H1 (cell line): ENCODE measurements at regions not wholly inside any gene's neighbourhood (a gene's known extent, or its start where the extent isn't known, plus 50 kb on each side); places are given as distances from the start of the nearest gene placed in this dataset.

ENCODE experiments used
- CTCF ChIA-PET: fragments of 300-600 bp; sonication (Branson Sonifier 250); formaldehyde crosslinking; loops from one replicate; lab custom pipeline; 2021; ENCODE audit not compliant: partially characterized antibody; lab: Charles Lee
- POLR2A ChIA-PET: fragments of 300-600 bp; sonication (Branson Sonifier 250); formaldehyde crosslinking; loops from one replicate; lab custom pipeline; 2021; ENCODE audit warnings: inconsistent platforms; ENCODE audit not compliant: partially characterized antibody; lab: Charles Lee
- DNase-seq, 2 experiments: peaks; one replicate each; pipeline versions ENCODE4 v3.0.0 to v3.0.0-alpha.2; 2010 to 2022; ENCODE audit warnings: low spot score in 2 of 2, low read depth in 1 of 2, mixed read lengths in 1 of 2
- FAIRE-seq: peaks from 2 replicates; lab custom pipeline; 2011; peaks lifted over from hg19 to GRCh38; lab: Jason Lieb, UNC
- H2AFZ ChIP-seq: 2 replicates; pipeline ENCODE4 v1.8.1; 2012; ENCODE audit warnings: low read length, inconsistent platforms
- H2AK5ac ChIP-seq: 2 replicates; pipeline ENCODE4 v1.6.1; 2013; ENCODE audit warnings: low read depth, low read length
- H2BK120ac ChIP-seq: replicated peaks from 2 replicates; pipeline ENCODE3; 2013; ENCODE audit warnings: low read depth, low read length, inconsistent platforms
- H2BK12ac ChIP-seq: 2 replicates; pipeline ENCODE4 v1.6.1; 2013; ENCODE audit warnings: low read depth, low read length
- H2BK15ac ChIP-seq: 2 replicates; pipeline ENCODE4 v1.6.1; 2013; ENCODE audit warnings: low read length
- H2BK20ac ChIP-seq: 2 replicates; pipeline ENCODE4 v1.6.1; 2013; ENCODE audit warnings: low read length
- H2BK5ac ChIP-seq: 2 replicates; pipeline ENCODE4 v1.6.1; 2013; ENCODE audit warnings: low read depth, low read length
- H3K14ac ChIP-seq: 2 replicates; pipeline ENCODE4 v1.6.1; 2013; ENCODE audit warnings: inconsistent platforms; ENCODE audit not compliant: insufficient read length
- H3K18ac ChIP-seq: 2 replicates; pipeline ENCODE4 v1.6.1; 2013; ENCODE audit warnings: low read length; ENCODE audit errors: extremely low read depth
- H3K23ac ChIP-seq: 2 replicates; pipeline ENCODE4 v1.6.1; 2013; ENCODE audit warnings: inconsistent platforms; ENCODE audit not compliant: insufficient read length
- H3K23me2 ChIP-seq: 2 replicates; pipeline ENCODE4 v1.6.1; 2013; ENCODE audit warnings: low read depth, low read length
- H3K27ac ChIP-seq: 2 replicates; pipeline ENCODE4 v1.6.1; 2011; ENCODE audit warnings: low read depth, low read length, inconsistent platforms
- H3K27me3 ChIP-seq, 4 experiments: replicated peaks in 1 of 4; 1 replicate in 1 of 4; 2 replicates in 3 of 4; pipeline versions ENCODE4 v1.6.1 to v1.8.1; 2011 to 2013; ENCODE audit warnings: low read length in 3 of 4, mild to moderate bottlenecking in 3 of 4, inconsistent platforms in 2 of 4, mixed read lengths in 2 of 4, moderate library complexity in 1 of 4; ENCODE audit not compliant: control insufficient read depth in 3 of 4, insufficient read depth in 3 of 4; ENCODE audit errors: extremely low read depth in 1 of 4
- H3K36me3 ChIP-seq, 4 experiments: 2 replicates each; pipeline versions ENCODE4 v1.6.1 to v1.8.1; 2011 to 2013; ENCODE audit warnings: mild to moderate bottlenecking in 4 of 4, low read length in 3 of 4, moderate library complexity in 2 of 4, control low read depth in 1 of 4, inconsistent platforms in 1 of 4; ENCODE audit not compliant: insufficient read depth in 4 of 4, control insufficient read depth in 2 of 4
- H3K4ac ChIP-seq: replicated peaks from 2 replicates; pipeline ENCODE3; 2013; ENCODE audit warnings: low read length, low read depth, mixed read lengths, inconsistent platforms; ENCODE audit not compliant: insufficient read length
- H3K4me1 ChIP-seq, 4 experiments: replicated peaks in 1 of 4; 1 replicate in 1 of 4; 2 replicates in 3 of 4; pipeline versions ENCODE4 v1.6.1 to v1.8.1; 2011 to 2013; ENCODE audit warnings: low read length in 3 of 4, inconsistent platforms in 2 of 4, mixed read lengths in 1 of 4; ENCODE audit not compliant: insufficient read depth in 4 of 4, control insufficient read depth in 3 of 4
- H3K4me2 ChIP-seq, 2 experiments: 2 replicates each; pipeline versions ENCODE4 v1.6.1 to v1.8.1; 2011 to 2013; ENCODE audit warnings: low read depth in 2 of 2, low read length in 2 of 2, control low read depth in 1 of 2, inconsistent platforms in 1 of 2, mild to moderate bottlenecking in 1 of 2; ENCODE audit not compliant: insufficient read depth in 1 of 2
- H3K4me3 ChIP-seq, 4 experiments: fragments of 200-600, 300-600 bp in 1 of 4; sonication (generic), shearing (Covaris generic), sonication (Bioruptor Twin) in 1 of 4; 2 replicates each; pipeline versions ENCODE4 v1.5.1 to v1.8.1; 2011 to 2016; ENCODE audit warnings: low read length in 4 of 4, low read depth in 3 of 4, control low read depth in 2 of 4, inconsistent platforms in 2 of 4, mild to moderate bottlenecking in 2 of 4, mixed read lengths in 1 of 4, moderate library complexity in 1 of 4; ENCODE audit not compliant: insufficient read depth in 2 of 4; ENCODE audit errors: extremely low read depth in 1 of 4
- H3K56ac ChIP-seq: replicated peaks from 2 replicates; pipeline ENCODE3; 2013; ENCODE audit warnings: low read depth, mild to moderate bottlenecking, mixed read lengths, low read length, inconsistent platforms; ENCODE audit not compliant: insufficient read length
- H3K79me1 ChIP-seq: 2 replicates; pipeline ENCODE4 v1.6.1; 2013; ENCODE audit warnings: low read depth, low read length, control low read depth
- H3K79me2 ChIP-seq, 2 experiments: 2 replicates each; pipeline versions ENCODE4 v1.6.1 to v1.8.1; 2012 to 2013; ENCODE audit warnings: low read length in 2 of 2, mild to moderate bottlenecking in 2 of 2, inconsistent platforms in 1 of 2; ENCODE audit not compliant: insufficient read depth in 2 of 2, control insufficient read depth in 1 of 2
- H3K9ac ChIP-seq, 4 experiments: replicated peaks in 1 of 4; 1 replicate in 1 of 4; 2 replicates in 3 of 4; pipeline versions ENCODE4 v1.6.1 to v1.8.1; 2011 to 2013; ENCODE audit warnings: low read depth in 3 of 4, low read length in 3 of 4, control low read depth in 2 of 4, mild to moderate bottlenecking in 2 of 4, moderate library complexity in 2 of 4, inconsistent platforms in 1 of 4; ENCODE audit errors: extremely low read depth in 1 of 4
- H3K9me3 ChIP-seq, 2 experiments: 2 replicates each; pipeline versions ENCODE4 v1.6.1 to v1.8.1; 2012 to 2013; ENCODE audit warnings: mild to moderate bottlenecking in 2 of 2, moderate library complexity in 2 of 2, control low read depth in 1 of 2, inconsistent platforms in 1 of 2, low read depth in 1 of 2, low read length in 1 of 2, mixed read lengths in 1 of 2; ENCODE audit not compliant: insufficient read depth in 2 of 2
- H4K20me1 ChIP-seq, 2 experiments: replicated peaks in 1 of 2; 2 replicates each; pipeline versions ENCODE3 to v1.8.1; 2011 to 2013; ENCODE audit warnings: inconsistent platforms in 2 of 2, low read length in 2 of 2, mild to moderate bottlenecking in 1 of 2; ENCODE audit not compliant: insufficient read depth in 2 of 2, control insufficient read depth in 1 of 2
- H4K5ac ChIP-seq: 2 replicates; pipeline ENCODE4 v1.6.1; 2013; ENCODE audit warnings: low read length, low read depth, mixed read lengths, inconsistent platforms; ENCODE audit not compliant: insufficient read length
- H4K8ac ChIP-seq: 2 replicates; pipeline ENCODE4 v1.8.0; 2013; ENCODE audit warnings: mild to moderate bottlenecking, moderate library complexity, low read length, inconsistent platforms; ENCODE audit not compliant: insufficient read depth; ENCODE audit errors: extremely low read depth
- H4K91ac ChIP-seq: replicated peaks from 2 replicates; pipeline ENCODE3; 2013; ENCODE audit warnings: low read length, mixed read lengths, inconsistent platforms; ENCODE audit not compliant: insufficient read length
- BRCA1 ChIP-seq: IDR thresholded peaks from 2 replicates; pipeline ENCODE4 v1.6.1; 2012; ENCODE audit warnings: low read depth, low read length, improper control_type of control experiment
- CREB1 ChIP-seq: IDR thresholded peaks from 2 replicates; pipeline ENCODE4 v1.6.1; 2012; ENCODE audit warnings: inconsistent platforms
- EGR1 ChIP-seq: IDR thresholded peaks from 2 replicates; pipeline ENCODE4 v1.6.1; 2011; ENCODE audit warnings: low read depth, low read length, borderline replicate concordance
- EP300 ChIP-seq, 2 experiments: IDR thresholded peaks; 1 replicate in 1 of 2; 2 replicates in 1 of 2; pipeline ENCODE4 v1.6.1; 2011 to 2012; ENCODE audit warnings: low read depth in 2 of 2, low read length in 2 of 2, mild to moderate bottlenecking in 2 of 2, borderline replicate concordance in 1 of 2, inconsistent platforms in 1 of 2, moderate library complexity in 1 of 2
- GABPA ChIP-seq: IDR thresholded peaks from 2 replicates; pipeline ENCODE4 v1.6.1; 2011; ENCODE audit warnings: mild to moderate bottlenecking, low read length, moderate library complexity, borderline replicate concordance; ENCODE audit not compliant: insufficient read depth
- KDM1A ChIP-seq: fragments of 200-600, 300-600 bp; sonication (generic); IDR thresholded peaks from 2 replicates; pipeline ENCODE4 v1.7.1; 2016; ENCODE audit warnings: mild to moderate bottlenecking, low read length, borderline replicate concordance
- KDM5A ChIP-seq: fragments of 200-600 bp; IDR thresholded peaks from 2 replicates; pipeline ENCODE4 v1.7.1; 2012; ENCODE audit warnings: mild to moderate bottlenecking, low read length, inconsistent platforms, mixed read lengths
- RXRA ChIP-seq: IDR thresholded peaks from 2 replicates; pipeline ENCODE4 v1.6.1; 2011; ENCODE audit warnings: low read depth, mild to moderate bottlenecking, low read length, moderate library complexity; ENCODE audit not compliant: insufficient read depth
- SP2 ChIP-seq: IDR thresholded peaks from 2 replicates; pipeline ENCODE4 v1.6.1; 2012; ENCODE audit warnings: mild to moderate bottlenecking, low read length, inconsistent platforms
- TCF12 ChIP-seq: IDR thresholded peaks from 2 replicates; pipeline ENCODE4 v1.6.1; 2011; ENCODE audit warnings: low read depth, mild to moderate bottlenecking, low read length
- TEAD4 ChIP-seq: IDR thresholded peaks from 2 replicates; pipeline ENCODE4 v1.6.1; 2012; ENCODE audit warnings: low read depth, low read length, inconsistent platforms, mixed read lengths
- USF2 ChIP-seq: IDR thresholded peaks from 2 replicates; pipeline ENCODE4 v1.6.1; 2011; ENCODE audit warnings: low read length, improper control_type of control experiment
- ZNF274 ChIP-seq: IDR thresholded peaks from 2 replicates; pipeline ENCODE4 v1.7.0; 2012; ENCODE audit warnings: low read length, borderline replicate concordance; ENCODE audit errors: extremely low read depth
- TF ChIP-seq, protein P1 (sequence below): IDR thresholded peaks from 2 replicates; pipeline ENCODE4 v1.6.1; 2012; ENCODE audit warnings: low read length, inconsistent platforms

- FAIRE-seq = no peak
- TF ChIP-seq EGR1 (no peak), EP300 (IDR thresholded peaks at IDR 0.05; ENCODE audit: borderline replicate concordance in 1 of 2, low read depth in 2 of 2, low read length in 2 of 2) (no peak), SP2 (no peak), CREB1 (no peak), KDM1A (no peak), RXRA (no peak), USF2 (no peak), TEAD4 (no peak), ZNF274 (no peak), TCF12 (no peak), BRCA1 (no peak), KDM5A (no peak), GABPA (no peak)
- TF ChIP-seq, protein P1, sequence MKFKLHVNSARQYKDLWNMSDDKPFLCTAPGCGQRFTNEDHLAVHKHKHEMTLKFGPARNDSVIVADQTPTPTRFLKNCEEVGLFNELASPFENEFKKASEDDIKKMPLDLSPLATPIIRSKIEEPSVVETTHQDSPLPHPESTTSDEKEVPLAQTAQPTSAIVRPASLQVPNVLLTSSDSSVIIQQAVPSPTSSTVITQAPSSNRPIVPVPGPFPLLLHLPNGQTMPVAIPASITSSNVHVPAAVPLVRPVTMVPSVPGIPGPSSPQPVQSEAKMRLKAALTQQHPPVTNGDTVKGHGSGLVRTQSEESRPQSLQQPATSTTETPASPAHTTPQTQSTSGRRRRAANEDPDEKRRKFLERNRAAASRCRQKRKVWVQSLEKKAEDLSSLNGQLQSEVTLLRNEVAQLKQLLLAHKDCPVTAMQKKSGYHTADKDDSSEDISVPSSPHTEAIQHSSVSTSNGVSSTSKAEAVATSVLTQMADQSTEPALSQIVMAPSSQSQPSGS = no peak
Observed at GRCh38 chr12:4847713-4848112, 62.0 kb upstream of the KCNA1 start.

More at GRCh38 chr12:4847713-4848112, 62.0 kb upstream of the KCNA1 start:
- H3K4me1 ChIP-seq = no peaks in the 10 kb centered on the region
- POLR2A ChIA-PET = no interaction called here
- H3K79me1 ChIP-seq = no peaks in the 10 kb centered on the region
- H3K4me2 ChIP-seq = no peak overlapping the region
- H3K4ac ChIP-seq = no peak overlapping the region
- no peak for DNase-seq
- CTCF ChIA-PET = interaction anchor here (1.0 to 2.5 kb wide), 4 partner anchors 10 to 164 kb away, joined by 3 to 22 read pairs (median 7); no protein-coding TSS in a partner anchor
- no peak overlapping the region for H3K23ac ChIP-seq
- no peak overlapping the region for H3K27ac ChIP-seq
- no peaks in the 10 kb centered on the region; a peak in 1 of 7 replicates for H3K27me3 ChIP-seq
- peaks cover 0 to 1% of the 10 kb centered on the region in 2 experiments for H4K20me1 ChIP-seq
- no peak overlapping the region for H3K4me3 ChIP-seq
- H3K9me3 ChIP-seq = no peaks in the 10 kb centered on the region
- no peak overlapping the region for H4K5ac ChIP-seq
- H2BK15ac ChIP-seq = no peak overlapping the region
- H2BK5ac ChIP-seq = no peak overlapping the region
- no peak overlapping the region for H2BK12ac ChIP-seq
- no peak overlapping the region for H3K18ac ChIP-seq
- H3K36me3 ChIP-seq = no peaks in the 10 kb centered on the region
- no peaks in the 10 kb centered on the region; the same call in 1 of the 2 replicates for H3K23me2 ChIP-seq
- no peak overlapping the region for H2AK5ac ChIP-seq
- no peak overlapping the region for H2AFZ ChIP-seq
- H2BK120ac ChIP-seq = no peak overlapping the region
- H3K56ac ChIP-seq = no peak overlapping the region
- no peak overlapping the region for H3K14ac ChIP-seq
- H3K79me2 ChIP-seq = no peaks in the 10 kb centered on the region
- no peak overlapping the region for H4K8ac ChIP-seq
- no peak overlapping the region for H3K9ac ChIP-seq
- H2BK20ac ChIP-seq = no peak overlapping the region
- no peak overlapping the region for H4K91ac ChIP-seq
